SK-N-SH treated with all-trans-retinoic acid at 6 μM for 48 hours (cell line): ENCODE measurements at regions not wholly inside any gene's neighbourhood (a gene's known extent, or its start where the extent isn't known, plus 50 kb on each side); places are given as distances from the start of the nearest gene placed in this dataset.

ENCODE experiments used
- ATAC-seq: fragments of 200-7000 bp; cut with Tn5 transposase; 3 replicates; pipeline ENCODE4 v1.9.1; 2020; ENCODE audit warnings: mild to moderate bottlenecking, moderate library complexity
- BACH2 ChIP-seq: fragments of 250-450 bp; sonication (Bioruptor Pico); IDR thresholded peaks from 2 replicates; pipeline ENCODE4 v1.9.0; 2021; ENCODE audit warnings: mild to moderate bottlenecking, borderline replicate concordance
- OSR1 ChIP-seq: fragments of 250-450 bp; sonication (Bioruptor Pico); IDR thresholded peaks from 2 replicates; pipeline ENCODE4 v1.8.0; 2022; ENCODE audit warnings: moderate library complexity, mild to moderate bottlenecking, inconsistent platforms
- POU6F1 ChIP-seq: fragments of 250-450 bp; sonication (Bioruptor Pico); IDR thresholded peaks from 2 replicates; pipeline ENCODE4 v1.8.0; 2021; ENCODE audit warnings: low read depth, mild to moderate bottlenecking, moderate library complexity, borderline replicate concordance
- RARB ChIP-seq: fragments of 250-450 bp; sonication (Bioruptor Pico); IDR thresholded peaks from 2 replicates; pipeline ENCODE4 v1.8.0; 2021; ENCODE audit warnings: mild to moderate bottlenecking, moderate library complexity
- TCF4 ChIP-seq: fragments of 250-450 bp; sonication (Bioruptor Pico); IDR thresholded peaks from 2 replicates; pipeline ENCODE4 v1.8.0; 2021; ENCODE audit warnings: mild to moderate bottlenecking, moderate library complexity, borderline replicate concordance
- TSHZ2 ChIP-seq: fragments of 250-450 bp; sonication (Bioruptor Pico); IDR thresholded peaks from 2 replicates; pipeline ENCODE4 v1.5.0; 2020; ENCODE audit warnings: mild to moderate bottlenecking, moderate library complexity
- ZC3H10 ChIP-seq: fragments of 250-450 bp; sonication (Bioruptor Pico); IDR thresholded peaks from 2 replicates; pipeline ENCODE4 v1.5.1; 2021; ENCODE audit warnings: mild to moderate bottlenecking, moderate library complexity
- ZFP30 ChIP-seq: fragments of 450-650 bp; formaldehyde crosslinking; IDR thresholded peaks from 2 replicates; pipeline ENCODE4 v1.5.0; 2022; ENCODE audit warnings: mild to moderate bottlenecking, moderate library complexity
- ZNF8 ChIP-seq: fragments of 450-650 bp; formaldehyde crosslinking; IDR thresholded peaks from 2 replicates; pipeline ENCODE4 v1.5.0; 2020; ENCODE audit warnings: mild to moderate bottlenecking, moderate library complexity
- TF ChIP-seq, protein P1 (sequence below): fragments of 250-450 bp; sonication (Bioruptor Pico); IDR thresholded peaks from 2 replicates; pipeline ENCODE4 v1.8.0; 2020; ENCODE audit warnings: mild to moderate bottlenecking, moderate library complexity, borderline replicate concordance
- TF ChIP-seq, protein P2 (sequence below): fragments of 250-450 bp; sonication (Bioruptor Pico); IDR thresholded peaks from 2 replicates; pipeline ENCODE4 v1.5.1; 2020; ENCODE audit warnings: low read depth, mild to moderate bottlenecking, moderate library complexity
- TF ChIP-seq, protein P3 (sequence below): fragments of 250-450 bp; sonication (Bioruptor Pico); IDR thresholded peaks from 2 replicates; pipeline ENCODE4 v1.5.1; 2021; ENCODE audit warnings: mild to moderate bottlenecking, moderate library complexity

GRCh38 chr10:29802171-29802570, 167.4 kb upstream of the SVIL start:
- no peak for ATAC-seq
- TF ChIP-seq, protein P1, sequence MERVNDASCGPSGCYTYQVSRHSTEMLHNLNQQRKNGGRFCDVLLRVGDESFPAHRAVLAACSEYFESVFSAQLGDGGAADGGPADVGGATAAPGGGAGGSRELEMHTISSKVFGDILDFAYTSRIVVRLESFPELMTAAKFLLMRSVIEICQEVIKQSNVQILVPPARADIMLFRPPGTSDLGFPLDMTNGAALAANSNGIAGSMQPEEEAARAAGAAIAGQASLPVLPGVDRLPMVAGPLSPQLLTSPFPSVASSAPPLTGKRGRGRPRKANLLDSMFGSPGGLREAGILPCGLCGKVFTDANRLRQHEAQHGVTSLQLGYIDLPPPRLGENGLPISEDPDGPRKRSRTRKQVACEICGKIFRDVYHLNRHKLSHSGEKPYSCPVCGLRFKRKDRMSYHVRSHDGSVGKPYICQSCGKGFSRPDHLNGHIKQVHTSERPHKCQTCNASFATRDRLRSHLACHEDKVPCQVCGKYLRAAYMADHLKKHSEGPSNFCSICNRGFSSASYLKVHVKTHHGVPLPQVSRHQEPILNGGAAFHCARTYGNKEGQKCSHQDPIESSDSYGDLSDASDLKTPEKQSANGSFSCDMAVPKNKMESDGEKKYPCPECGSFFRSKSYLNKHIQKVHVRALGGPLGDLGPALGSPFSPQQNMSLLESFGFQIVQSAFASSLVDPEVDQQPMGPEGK (CRISPR knock-in tag), result no peak
- no peak for TF ChIP-seq POU6F1 (CRISPR knock-in tag)
- no peak for TF ChIP-seq OSR1 (CRISPR knock-in tag)
- no peak for TF ChIP-seq TSHZ2 (CRISPR knock-in tag)
- no peak for TF ChIP-seq BACH2
- TF ChIP-seq ZC3H10 (CRISPR knock-in tag), result no peak

GRCh38 chr10:29798921-29799690, 164.3 kb upstream of the SVIL start:
- no peak for ATAC-seq
- TF ChIP-seq, protein P1 (CRISPR knock-in tag), result no peak
- no peak for TF ChIP-seq ZFP30 (CRISPR knock-in tag)
- TF ChIP-seq, protein P2, sequence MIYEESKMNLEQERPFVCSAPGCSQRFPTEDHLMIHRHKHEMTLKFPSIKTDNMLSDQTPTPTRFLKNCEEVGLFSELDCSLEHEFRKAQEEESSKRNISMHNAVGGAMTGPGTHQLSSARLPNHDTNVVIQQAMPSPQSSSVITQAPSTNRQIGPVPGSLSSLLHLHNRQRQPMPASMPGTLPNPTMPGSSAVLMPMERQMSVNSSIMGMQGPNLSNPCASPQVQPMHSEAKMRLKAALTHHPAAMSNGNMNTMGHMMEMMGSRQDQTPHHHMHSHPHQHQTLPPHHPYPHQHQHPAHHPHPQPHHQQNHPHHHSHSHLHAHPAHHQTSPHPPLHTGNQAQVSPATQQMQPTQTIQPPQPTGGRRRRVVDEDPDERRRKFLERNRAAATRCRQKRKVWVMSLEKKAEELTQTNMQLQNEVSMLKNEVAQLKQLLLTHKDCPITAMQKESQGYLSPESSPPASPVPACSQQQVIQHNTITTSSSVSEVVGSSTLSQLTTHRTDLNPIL (CRISPR knock-in tag), result no peak
- no peak for TF ChIP-seq ZC3H10 (CRISPR knock-in tag)
- no peak for TF ChIP-seq ZNF8
- TF ChIP-seq OSR1 (CRISPR knock-in tag), result no peak
- no peak for TF ChIP-seq POU6F1 (CRISPR knock-in tag)
- TF ChIP-seq, protein P3, sequence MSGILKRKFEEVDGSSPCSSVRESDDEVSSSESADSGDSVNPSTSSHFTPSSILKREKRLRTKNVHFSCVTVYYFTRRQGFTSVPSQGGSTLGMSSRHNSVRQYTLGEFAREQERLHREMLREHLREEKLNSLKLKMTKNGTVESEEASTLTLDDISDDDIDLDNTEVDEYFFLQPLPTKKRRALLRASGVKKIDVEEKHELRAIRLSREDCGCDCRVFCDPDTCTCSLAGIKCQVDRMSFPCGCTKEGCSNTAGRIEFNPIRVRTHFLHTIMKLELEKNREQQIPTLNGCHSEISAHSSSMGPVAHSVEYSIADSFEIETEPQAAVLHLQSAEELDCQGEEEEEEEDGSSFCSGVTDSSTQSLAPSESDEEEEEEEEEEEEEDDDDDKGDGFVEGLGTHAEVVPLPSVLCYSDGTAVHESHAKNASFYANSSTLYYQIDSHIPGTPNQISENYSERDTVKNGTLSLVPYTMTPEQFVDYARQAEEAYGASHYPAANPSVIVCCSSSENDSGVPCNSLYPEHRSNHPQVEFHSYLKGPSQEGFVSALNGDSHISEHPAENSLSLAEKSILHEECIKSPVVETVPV, result no peak
- TF ChIP-seq TSHZ2 (CRISPR knock-in tag), result no peak
- TF ChIP-seq RARB (CRISPR knock-in tag), result no peak
- TF ChIP-seq BACH2, result no peak
- TF ChIP-seq TCF4 (CRISPR knock-in tag), result no peak
- TF ChIP-seq, all 23 proteins: peak for 0
